ENCODE measurements at regions not wholly inside any gene's neighbourhood (a gene's known extent, or its start where the extent isn't known, plus 50 kb on each side); places are given as distances from the start of the nearest gene placed in this dataset.

GRCh38 chr19:28065026-28065425 is 1147.9 kb downstream of the UQCRFS1 start:
- no peaks in the 10 kb centered on the region for H3K4me1 ChIP-seq (ENCODE audit: control insufficient read depth, extremely low read depth, insufficient read depth, low read length)
- H3K9me1 ChIP-seq (replicated peaks; ENCODE audit: control insufficient read depth, extremely low read depth, insufficient read depth, low read length): no peaks in the 10 kb centered on the region
- H3K79me2 ChIP-seq (ENCODE audit: control insufficient read depth, insufficient read depth, low read length): no peaks in the 10 kb centered on the region
- H3K9ac ChIP-seq (replicated peaks; ENCODE audit: extremely low read depth, insufficient read depth, low read length): no peak overlapping the region
- no TSS peak for BruUV-seq (replicated peaks)
- intact Hi-C loops (cut with micrococcal nuclease): no loop called here
- no peak for FAIRE-seq
- ChIA-PET POLR2A (no interaction called here), CTCF (no interaction called here)
- TF ChIP-seq POLR2AphosphoS5 (IDR thresholded peaks at IDR 0.05; ENCODE audit: insufficient read depth, low read depth, low read length) (no peak), JUN (IDR thresholded peaks at IDR 0.05; ENCODE audit: borderline replicate concordance, insufficient read depth, insufficient read length, low read depth) (no peak), GATA2 (IDR thresholded peaks at IDR 0.05; ENCODE audit: insufficient read depth, insufficient read length, low read depth, low read length) (no peak), MYC (IDR thresholded peaks at IDR 0.05; ENCODE audit: low read depth, low read length) (no peak), EZH2 (IDR thresholded peaks at IDR 0.05; ENCODE audit: borderline replicate concordance, low read depth, low read length, severe bottlenecking) (no peak), CTCF (IDR thresholded peaks at IDR 0.05; ENCODE audit: extremely low read depth in 1 of 2, insufficient read depth in 1 of 2, low read depth in 1 of 2, low read length in 2 of 2) (no peak), POLR2A (IDR thresholded peaks at IDR 0.05; ENCODE audit: low read depth, low read length) (no peak), MAX (IDR thresholded peaks at IDR 0.05; ENCODE audit: insufficient read depth, insufficient read length) (no peak), FOS (IDR thresholded peaks at IDR 0.05; ENCODE audit: borderline replicate concordance, insufficient read depth, low read length) (no peak)
- no peak overlapping the region for H3K4me3 ChIP-seq (replicated peaks in 1 of 3; ENCODE audit: insufficient read depth in 1 of 3, low read depth in 1 of 3, low read length in 3 of 3)
- DNase-seq (ENCODE audit: low read depth, low spot score): no peak
- no peaks in the 10 kb centered on the region for H3K27me3 ChIP-seq (ENCODE audit: control insufficient read depth in 2 of 2, insufficient read depth in 2 of 2, low read length in 2 of 2)
- H4K20me1 ChIP-seq (replicated peaks; ENCODE audit: control insufficient read depth, extremely low read depth, insufficient read depth, low read length): no peaks in the 10 kb centered on the region
- H3K27ac ChIP-seq (ENCODE audit: insufficient read depth, low read depth, low read length): no peak overlapping the region
- dilution Hi-C loops (cut with MboI; ENCODE audit: extremely low pct_ligation_motif_present, low sequenced_read_pairs): no loop called here
- no peak overlapping the region for H2AFZ ChIP-seq (ENCODE audit: low read depth, low read length)
- H3K36me3 ChIP-seq (ENCODE audit: control insufficient read depth in 2 of 2, extremely low read depth in 1 of 2, insufficient read depth in 2 of 2, low read length in 2 of 2): no peaks in the 10 kb centered on the region
- peaks cover 7% of the 10 kb centered on the region for H3K9me3 ChIP-seq (replicated peaks; ENCODE audit: control insufficient read depth, insufficient read depth, low read length)
- no peak overlapping the region for H3K4me2 ChIP-seq (ENCODE audit: insufficient read depth, low read length)

Measured in endothelial cell of umbilical vein (primary cell).